ENCODE measurements at regions not wholly inside any gene's neighbourhood (a gene's known extent, or its start where the extent isn't known, plus 50 kb on each side); places are given as distances from the start of the nearest gene placed in this dataset.
"Not testable (repeated sequence)": the region's sequence is repeated elsewhere in the genome, so short reads cannot be mapped to it uniquely, and the experiment has no call there.

GRCh38 chr5:62824936-62825335 is 246.3 kb downstream of the LRRC70 start:
- TF ChIP-seq, protein P1, sequence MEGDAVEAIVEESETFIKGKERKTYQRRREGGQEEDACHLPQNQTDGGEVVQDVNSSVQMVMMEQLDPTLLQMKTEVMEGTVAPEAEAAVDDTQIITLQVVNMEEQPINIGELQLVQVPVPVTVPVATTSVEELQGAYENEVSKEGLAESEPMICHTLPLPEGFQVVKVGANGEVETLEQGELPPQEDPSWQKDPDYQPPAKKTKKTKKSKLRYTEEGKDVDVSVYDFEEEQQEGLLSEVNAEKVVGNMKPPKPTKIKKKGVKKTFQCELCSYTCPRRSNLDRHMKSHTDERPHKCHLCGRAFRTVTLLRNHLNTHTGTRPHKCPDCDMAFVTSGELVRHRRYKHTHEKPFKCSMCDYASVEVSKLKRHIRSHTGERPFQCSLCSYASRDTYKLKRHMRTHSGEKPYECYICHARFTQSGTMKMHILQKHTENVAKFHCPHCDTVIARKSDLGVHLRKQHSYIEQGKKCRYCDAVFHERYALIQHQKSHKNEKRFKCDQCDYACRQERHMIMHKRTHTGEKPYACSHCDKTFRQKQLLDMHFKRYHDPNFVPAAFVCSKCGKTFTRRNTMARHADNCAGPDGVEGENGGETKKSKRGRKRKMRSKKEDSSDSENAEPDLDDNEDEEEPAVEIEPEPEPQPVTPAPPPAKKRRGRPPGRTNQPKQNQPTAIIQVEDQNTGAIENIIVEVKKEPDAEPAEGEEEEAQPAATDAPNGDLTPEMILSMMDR (conservative IDR thresholded peaks at IDR 0.05; ENCODE audit: low read depth, low read length): no peak
- DNase-seq (ENCODE audit: low read depth): no peak

DNA sequence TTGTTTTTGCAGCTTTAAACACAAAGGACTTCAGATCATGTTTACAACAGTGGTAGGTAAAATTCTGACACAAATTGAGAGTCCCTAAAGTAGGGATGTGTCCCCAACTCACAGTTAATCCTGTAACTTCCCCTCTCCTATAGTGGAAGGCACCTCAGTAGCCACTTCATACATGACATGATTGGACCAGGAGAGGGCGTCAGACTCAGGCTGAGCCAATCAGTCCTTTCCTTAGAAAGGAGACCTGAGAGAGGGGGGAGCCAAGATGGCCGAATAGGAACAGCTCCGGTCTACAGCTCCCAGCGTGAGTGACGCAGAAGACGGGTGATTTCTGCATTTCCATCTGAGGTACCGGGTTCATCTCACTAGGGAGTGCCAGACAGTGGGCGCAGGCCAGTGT is 238.4 kb downstream of the LRRC70 start:
- not testable (repeated sequence) for H3K4me3 ChIP-seq (ENCODE audit: low read depth, low read length); DNase-seq (ENCODE audit: low read depth)
- TF ChIP-seq, protein P1 (conservative IDR thresholded peaks at IDR 0.05; ENCODE audit: low read depth, low read length): peak; percentile 19

More at GRCh38 chr5:62824936-62825335, 246.3 kb downstream of the LRRC70 start:
- no peak overlapping the region for H3K4me3 ChIP-seq (ENCODE audit: low read depth, low read length)

DNA sequence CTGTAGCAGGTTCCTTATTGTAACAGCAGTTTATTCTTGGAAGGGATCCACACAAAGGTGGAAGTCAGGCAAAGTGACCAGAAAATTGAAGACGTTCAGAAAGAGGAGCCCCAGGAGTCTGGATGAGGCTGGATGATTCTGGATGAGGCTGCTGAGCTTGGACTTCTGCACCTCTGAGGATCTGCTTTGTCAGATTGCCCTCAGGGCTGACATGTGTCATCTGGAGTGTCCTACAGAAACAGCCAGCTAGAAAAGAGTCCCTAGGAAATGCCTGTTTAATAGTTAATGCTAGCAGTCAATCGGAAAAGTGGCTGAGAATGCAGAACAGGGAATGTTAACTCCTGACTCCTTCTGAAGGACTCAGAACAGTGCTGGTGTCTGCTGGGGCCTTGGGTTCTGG is 236.4 kb downstream of the LRRC70 start:
- no peak for DNase-seq (ENCODE audit: low read depth)
- H3K4me3 ChIP-seq (ENCODE audit: low read depth, low read length): no peak overlapping the region
- TF ChIP-seq, protein P1 (conservative IDR thresholded peaks at IDR 0.05; ENCODE audit: low read depth, low read length): no peak

GRCh38 chr5:62812621-62813255 is 234.1 kb downstream of the LRRC70 start:
- DNase-seq (ENCODE audit: low read depth): no peak
- TF ChIP-seq, protein P1 (conservative IDR thresholded peaks at IDR 0.05; ENCODE audit: low read depth, low read length): no peak
- no peak overlapping the region for H3K4me3 ChIP-seq (ENCODE audit: low read depth, low read length)

GRCh38 chr5:62804819-62805218 is 226.2 kb downstream of the LRRC70 start:
- DNase-seq (ENCODE audit: low read depth); H3K4me3 ChIP-seq (ENCODE audit: low read depth, low read length): not testable (repeated sequence)

DNA sequence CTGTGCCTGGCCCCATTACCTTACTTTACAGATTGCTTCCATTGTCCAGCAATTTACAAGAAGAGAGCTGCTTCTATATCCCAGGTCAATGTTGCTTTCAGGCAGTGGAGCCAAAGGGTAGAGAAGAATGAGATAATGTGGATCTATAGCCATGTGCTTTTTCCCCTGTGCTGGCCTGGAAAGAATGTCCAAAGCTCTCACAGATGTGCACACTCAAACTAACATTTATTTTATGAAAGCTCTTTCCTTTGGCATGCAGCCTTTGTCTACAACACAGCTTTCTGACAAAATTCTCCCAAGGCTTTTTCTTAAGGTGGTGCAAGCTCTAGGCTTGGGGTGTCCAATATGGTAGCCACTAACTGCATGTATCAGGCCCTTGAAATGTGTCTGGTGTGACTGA is 217.3 kb downstream of the LRRC70 start:
- TF ChIP-seq, protein P1 (conservative IDR thresholded peaks at IDR 0.05; ENCODE audit: low read depth, low read length): no peak
- no peak for DNase-seq (ENCODE audit: low read depth)
- H3K4me3 ChIP-seq (ENCODE audit: low read depth, low read length): no peak overlapping the region

DNA sequence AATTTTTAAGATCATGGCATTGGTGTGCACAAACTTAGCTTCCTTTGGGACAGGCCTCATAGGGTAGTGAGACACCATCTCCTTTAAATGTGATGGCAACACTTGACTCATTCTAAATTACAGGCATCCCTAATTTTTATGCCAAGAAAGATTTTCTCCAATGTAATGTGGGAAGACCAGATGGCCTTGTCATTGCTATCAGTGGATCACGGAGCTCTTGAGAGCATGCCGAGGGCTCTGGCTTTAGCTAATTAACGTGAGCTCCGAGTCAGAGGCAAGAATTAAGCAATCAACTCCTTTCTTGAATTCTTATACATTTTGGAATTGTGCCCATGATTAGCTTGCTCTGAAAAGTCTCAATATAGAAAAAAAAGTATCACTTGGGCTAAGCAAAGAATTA is 215.8 kb downstream of the LRRC70 start:
- DNase-seq (ENCODE audit: low read depth): no peak
- TF ChIP-seq, protein P1 (conservative IDR thresholded peaks at IDR 0.05; ENCODE audit: low read depth, low read length): no peak
- no peak overlapping the region for H3K4me3 ChIP-seq (ENCODE audit: low read depth, low read length)

All from epithelial cell of proximal tubule (primary cell).